GM23338 (cell line): ENCODE measurements at regions not wholly inside any gene's neighbourhood (a gene's known extent, or its start where the extent isn't known, plus 50 kb on each side); places are given as distances from the start of the nearest gene placed in this dataset.

Experiments used
- ATAC-seq: fragments of 200-7000 bp; cut with Tn5 transposase; 3 replicates; pipeline ENCODE4 v1.9.1; 2020
- DNase-seq: peaks from one replicate; pipeline ENCODE4 v3.0.0-alpha.2; 2015; ENCODE audit warnings: low spot score
- H2AFZ ChIP-seq: fragments of 200-600 bp; sonication (generic); 2 replicates; pipeline ENCODE4 v1.8.0; 2016; ENCODE audit warnings: antibody characterized with exemption, mild to moderate bottlenecking, moderate library complexity
- H3F3A ChIP-seq: fragments of 200-600 bp; sonication (generic); replicated peaks from 2 replicates; pipeline ENCODE4 v1.8.0; 2017; ENCODE audit warnings: antibody characterized with exemption, mixed run types, low read depth
- H3K27ac ChIP-seq: fragments of 200-600 bp; sonication (generic); 2 replicates; pipeline ENCODE4 v1.6.1; 2016; ENCODE audit warnings: low read depth
- H3K27me3 ChIP-seq: fragments of 200-600 bp; sonication (generic); 2 replicates; pipeline ENCODE4 v1.8.0; 2016; ENCODE audit warnings: mild to moderate bottlenecking, mixed run types, moderate library complexity; ENCODE audit not compliant: insufficient read depth
- H3K36me3 ChIP-seq: fragments of 200-600 bp; sonication (generic); 2 replicates; pipeline ENCODE4 v1.8.0; 2016; ENCODE audit warnings: mild to moderate bottlenecking; ENCODE audit not compliant: insufficient read depth
- H3K4me1 ChIP-seq: fragments of 200-600 bp; sonication (generic); 2 replicates; pipeline ENCODE4 v1.8.0; 2016; ENCODE audit warnings: mild to moderate bottlenecking, moderate library complexity; ENCODE audit not compliant: insufficient read depth
- H3K4me2 ChIP-seq: fragments of 200-600 bp; sonication (generic); 2 replicates; pipeline ENCODE4 v1.7.1; 2017; ENCODE audit warnings: mixed run types
- H3K4me3 ChIP-seq: fragments of 200-600 bp; sonication (generic); 2 replicates; pipeline ENCODE4 v1.6.1; 2016; ENCODE audit warnings: mixed run types
- H3K79me2 ChIP-seq: fragments of 200-600 bp; sonication (generic); replicated peaks from 2 replicates; pipeline ENCODE4 v1.8.0; 2017; ENCODE audit warnings: mild to moderate bottlenecking; ENCODE audit not compliant: insufficient read depth
- H3K9me2 ChIP-seq: fragments of 200-600 bp; sonication (generic); 2 replicates; pipeline ENCODE4 v1.8.0; 2017; ENCODE audit not compliant: insufficient read depth
- H4K20me1 ChIP-seq: fragments of 200-600 bp; sonication (generic); replicated peaks from 2 replicates; pipeline ENCODE4 v1.8.0; 2017; ENCODE audit warnings: mild to moderate bottlenecking; ENCODE audit not compliant: insufficient read depth
- H3K27ac Mint-ChIP-seq: 2 replicates; pipeline ENCODE4 v1.8.0; 2020; ENCODE audit warnings: inconsistent platforms, mild to moderate bottlenecking, moderate library complexity, mixed read lengths
- H3K27me3 Mint-ChIP-seq: 3 replicates; pipeline ENCODE4 v1.8.0; 2022; ENCODE audit warnings: low read depth, mild to moderate bottlenecking, moderate library complexity, mixed read lengths, inconsistent platforms; ENCODE audit not compliant: insufficient read depth, poor library complexity
- H3K36me3 Mint-ChIP-seq: 3 replicates; pipeline ENCODE4 v1.8.0; 2021; ENCODE audit warnings: low read depth, mild to moderate bottlenecking, inconsistent platforms, moderate library complexity, mixed read lengths
- H3K4me1 Mint-ChIP-seq: 3 replicates; pipeline ENCODE4 v1.8.0; 2020; ENCODE audit warnings: mild to moderate bottlenecking, inconsistent platforms, mixed read lengths
- H3K4me3 Mint-ChIP-seq: 3 replicates; pipeline ENCODE4 v1.8.0; 2021; ENCODE audit warnings: moderate library complexity, mild to moderate bottlenecking, inconsistent platforms, mixed read lengths
- H3K9me3 Mint-ChIP-seq: 3 replicates; pipeline ENCODE4 v1.8.0; 2020; ENCODE audit warnings: moderate library complexity, mild to moderate bottlenecking, inconsistent platforms, mixed read lengths
- CREB1 ChIP-seq: fragments of 250-450 bp; sonication (Bioruptor Pico); IDR thresholded peaks from 2 replicates; pipeline ENCODE4 v1.5.0; 2020; ENCODE audit warnings: low read depth, mild to moderate bottlenecking, moderate library complexity
- ETS1 ChIP-seq: IDR thresholded peaks from 2 replicates; pipeline ENCODE4 v1.6.1; 2016; ENCODE audit warnings: antibody characterized with exemption
- EZH2phosphoT487 ChIP-seq: fragments of 200-600 bp; sonication (generic); IDR thresholded peaks from one replicate; pipeline ENCODE4 v1.8.1; 2018; ENCODE audit warnings: antibody characterized with exemption; ENCODE audit not compliant: unreplicated experiment
- JUNB ChIP-seq: IDR thresholded peaks from one replicate; pipeline ENCODE4 v1.6.1; 2016; ENCODE audit warnings: antibody characterized with exemption; ENCODE audit not compliant: unreplicated experiment
- POLR2AphosphoS5 ChIP-seq: IDR thresholded peaks from 2 replicates; pipeline ENCODE4 v1.6.1; 2016; ENCODE audit warnings: antibody characterized with exemption, low read depth
- REST ChIP-seq: IDR thresholded peaks from one replicate; pipeline ENCODE4 v1.6.1; 2018; ENCODE audit warnings: antibody characterized with exemption; ENCODE audit not compliant: unreplicated experiment
- STAT1 ChIP-seq: IDR thresholded peaks from one replicate; pipeline ENCODE4 v1.6.1; 2016; ENCODE audit warnings: antibody characterized with exemption; ENCODE audit not compliant: unreplicated experiment
- ZNF114 ChIP-seq: fragments of 250-450 bp; sonication (Bioruptor Pico); IDR thresholded peaks from 2 replicates; pipeline ENCODE4 v1.5.0; 2020; ENCODE audit warnings: mild to moderate bottlenecking, moderate library complexity
- ZNF331 ChIP-seq: fragments of 250-450 bp; sonication (Bioruptor Pico); IDR thresholded peaks from 2 replicates; pipeline ENCODE4 v1.5.0; 2020; ENCODE audit warnings: low read depth, mild to moderate bottlenecking, moderate library complexity
- TF ChIP-seq, protein P1 (sequence below), 2 experiments: fragments of 200-600 bp in 1 of 2; sonication (generic) in 1 of 2; conservative IDR thresholded peaks; 2 replicates each; pipeline versions ENCODE4 v1.5.1 to v1.6.1; 2016 to 2017; ENCODE audit warnings: antibody characterized with exemption in 2 of 2, low read depth in 2 of 2, mild to moderate bottlenecking in 2 of 2, moderate library complexity in 1 of 2
- TF ChIP-seq, protein P2 (sequence below): fragments of 250-450 bp; sonication (Bioruptor Pico); IDR thresholded peaks from 2 replicates; pipeline ENCODE4 v1.5.0; 2020; ENCODE audit warnings: mild to moderate bottlenecking, moderate library complexity

DNA sequence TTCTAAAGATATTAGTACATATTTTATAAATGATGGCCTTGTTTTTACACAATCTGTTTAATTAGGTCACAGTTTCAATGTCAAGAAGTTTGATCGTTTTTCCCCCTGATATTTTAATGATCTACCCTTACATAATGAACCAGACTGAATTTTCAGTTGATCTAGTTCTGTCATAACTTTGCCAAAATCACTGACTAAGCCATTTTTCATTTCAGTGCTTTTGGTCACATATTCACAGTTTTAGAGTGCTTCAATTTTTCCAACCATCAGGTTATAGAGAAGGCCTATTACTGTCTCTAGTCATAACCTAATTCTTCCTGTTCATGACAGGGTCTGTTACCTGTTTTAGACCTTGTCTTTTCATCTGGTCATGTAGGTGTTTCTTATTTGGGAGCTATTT lies 577.9 kb upstream of the PTPRD start (continued):
- TF ChIP-seq, protein P1, sequence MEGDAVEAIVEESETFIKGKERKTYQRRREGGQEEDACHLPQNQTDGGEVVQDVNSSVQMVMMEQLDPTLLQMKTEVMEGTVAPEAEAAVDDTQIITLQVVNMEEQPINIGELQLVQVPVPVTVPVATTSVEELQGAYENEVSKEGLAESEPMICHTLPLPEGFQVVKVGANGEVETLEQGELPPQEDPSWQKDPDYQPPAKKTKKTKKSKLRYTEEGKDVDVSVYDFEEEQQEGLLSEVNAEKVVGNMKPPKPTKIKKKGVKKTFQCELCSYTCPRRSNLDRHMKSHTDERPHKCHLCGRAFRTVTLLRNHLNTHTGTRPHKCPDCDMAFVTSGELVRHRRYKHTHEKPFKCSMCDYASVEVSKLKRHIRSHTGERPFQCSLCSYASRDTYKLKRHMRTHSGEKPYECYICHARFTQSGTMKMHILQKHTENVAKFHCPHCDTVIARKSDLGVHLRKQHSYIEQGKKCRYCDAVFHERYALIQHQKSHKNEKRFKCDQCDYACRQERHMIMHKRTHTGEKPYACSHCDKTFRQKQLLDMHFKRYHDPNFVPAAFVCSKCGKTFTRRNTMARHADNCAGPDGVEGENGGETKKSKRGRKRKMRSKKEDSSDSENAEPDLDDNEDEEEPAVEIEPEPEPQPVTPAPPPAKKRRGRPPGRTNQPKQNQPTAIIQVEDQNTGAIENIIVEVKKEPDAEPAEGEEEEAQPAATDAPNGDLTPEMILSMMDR (conservative IDR thresholded peaks at IDR 0.05; ENCODE audit: low read depth in 2 of 2), result no peak

- Histone ChIP-seq H3K27me3 (no peaks in the 10 kb centered on the region), H3K27ac (no peak overlapping the region), H3K4me2 (no peak overlapping the region), H3F3A (no peaks in the 10 kb centered on the region), H3K4me3 (no peak overlapping the region), H2AFZ (no peak overlapping the region), H3K4me1 (no peaks in the 10 kb centered on the region), H3K36me3 (no peaks in the 10 kb centered on the region), H4K20me1 (no peaks in the 10 kb centered on the region), H3K79me2 (no peaks in the 10 kb centered on the region), H3K9me2 (peaks cover 4% of the 10 kb centered on the region; the same call in 1 of the 2 replicates)
- Mint-ChIP-seq H3K36me3 (peaks cover 19% of the 10 kb centered on the region), H3K9me3 (peaks cover 23% of the 10 kb centered on the region), H3K27me3 (no peaks in the 10 kb centered on the region), H3K27ac (no peak overlapping the region), H3K4me3 (no peak overlapping the region), H3K4me1 (no peaks in the 10 kb centered on the region)
- TF ChIP-seq, protein P2, sequence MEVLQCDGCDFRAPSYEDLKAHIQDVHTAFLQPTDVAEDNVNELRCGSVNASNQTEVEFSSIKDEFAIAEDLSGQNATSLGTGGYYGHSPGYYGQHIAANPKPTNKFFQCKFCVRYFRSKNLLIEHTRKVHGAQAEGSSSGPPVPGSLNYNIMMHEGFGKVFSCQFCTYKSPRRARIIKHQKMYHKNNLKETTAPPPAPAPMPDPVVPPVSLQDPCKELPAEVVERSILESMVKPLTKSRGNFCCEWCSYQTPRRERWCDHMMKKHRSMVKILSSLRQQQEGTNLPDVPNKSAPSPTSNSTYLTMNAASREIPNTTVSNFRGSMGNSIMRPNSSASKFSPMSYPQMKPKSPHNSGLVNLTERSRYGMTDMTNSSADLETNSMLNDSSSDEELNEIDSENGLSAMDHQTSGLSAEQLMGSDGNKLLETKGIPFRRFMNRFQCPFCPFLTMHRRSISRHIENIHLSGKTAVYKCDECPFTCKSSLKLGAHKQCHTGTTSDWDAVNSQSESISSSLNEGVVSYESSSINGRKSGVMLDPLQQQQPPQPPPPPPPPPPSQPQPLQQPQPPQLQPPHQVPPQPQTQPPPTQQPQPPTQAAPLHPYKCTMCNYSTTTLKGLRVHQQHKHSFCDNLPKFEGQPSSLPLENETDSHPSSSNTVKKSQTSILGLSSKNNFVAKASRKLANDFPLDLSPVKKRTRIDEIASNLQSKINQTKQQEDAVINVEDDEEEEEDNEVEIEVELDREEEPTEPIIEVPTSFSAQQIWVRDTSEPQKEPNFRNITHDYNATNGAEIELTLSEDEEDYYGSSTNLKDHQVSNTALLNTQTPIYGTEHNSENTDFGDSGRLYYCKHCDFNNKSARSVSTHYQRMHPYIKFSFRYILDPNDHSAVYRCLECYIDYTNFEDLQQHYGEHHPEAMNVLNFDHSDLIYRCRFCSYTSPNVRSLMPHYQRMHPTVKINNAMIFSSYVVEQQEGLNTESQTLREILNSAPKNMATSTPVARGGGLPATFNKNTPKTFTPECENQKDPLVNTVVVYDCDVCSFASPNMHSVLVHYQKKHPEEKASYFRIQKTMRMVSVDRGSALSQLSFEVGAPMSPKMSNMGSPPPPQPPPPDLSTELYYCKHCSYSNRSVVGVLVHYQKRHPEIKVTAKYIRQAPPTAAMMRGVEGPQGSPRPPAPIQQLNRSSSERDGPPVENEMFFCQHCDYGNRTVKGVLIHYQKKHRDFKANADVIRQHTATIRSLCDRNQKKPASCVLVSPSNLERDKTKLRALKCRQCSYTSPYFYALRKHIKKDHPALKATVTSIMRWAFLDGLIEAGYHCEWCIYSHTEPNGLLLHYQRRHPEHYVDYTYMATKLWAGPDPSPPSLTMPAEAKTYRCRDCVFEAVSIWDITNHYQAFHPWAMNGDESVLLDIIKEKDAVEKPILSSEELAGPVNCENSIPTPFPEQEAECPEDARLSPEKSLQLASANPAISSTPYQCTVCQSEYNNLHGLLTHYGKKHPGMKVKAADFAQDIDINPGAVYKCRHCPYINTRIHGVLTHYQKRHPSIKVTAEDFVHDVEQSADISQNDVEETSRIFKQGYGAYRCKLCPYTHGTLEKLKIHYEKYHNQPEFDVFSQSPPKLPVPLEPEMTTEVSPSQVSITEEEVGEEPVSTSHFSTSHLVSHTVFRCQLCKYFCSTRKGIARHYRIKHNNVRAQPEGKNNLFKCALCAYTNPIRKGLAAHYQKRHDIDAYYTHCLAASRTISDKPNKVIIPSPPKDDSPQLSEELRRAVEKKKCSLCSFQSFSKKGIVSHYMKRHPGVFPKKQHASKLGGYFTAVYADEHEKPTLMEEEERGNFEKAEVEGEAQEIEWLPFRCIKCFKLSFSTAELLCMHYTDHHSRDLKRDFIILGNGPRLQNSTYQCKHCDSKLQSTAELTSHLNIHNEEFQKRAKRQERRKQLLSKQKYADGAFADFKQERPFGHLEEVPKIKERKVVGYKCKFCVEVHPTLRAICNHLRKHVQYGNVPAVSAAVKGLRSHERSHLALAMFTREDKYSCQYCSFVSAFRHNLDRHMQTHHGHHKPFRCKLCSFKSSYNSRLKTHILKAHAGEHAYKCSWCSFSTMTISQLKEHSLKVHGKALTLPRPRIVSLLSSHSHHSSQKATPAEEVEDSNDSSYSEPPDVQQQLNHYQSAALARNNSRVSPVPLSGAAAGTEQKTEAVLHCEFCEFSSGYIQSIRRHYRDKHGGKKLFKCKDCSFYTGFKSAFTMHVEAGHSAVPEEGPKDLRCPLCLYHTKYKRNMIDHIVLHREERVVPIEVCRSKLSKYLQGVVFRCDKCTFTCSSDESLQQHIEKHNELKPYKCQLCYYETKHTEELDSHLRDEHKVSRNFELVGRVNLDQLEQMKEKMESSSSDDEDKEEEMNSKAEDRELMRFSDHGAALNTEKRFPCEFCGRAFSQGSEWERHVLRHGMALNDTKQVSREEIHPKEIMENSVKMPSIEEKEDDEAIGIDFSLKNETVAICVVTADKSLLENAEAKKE (CRISPR knock-in tag), result no peak
- TF ChIP-seq JUNB (no peak), POLR2AphosphoS5 (no peak), CREB1 (CRISPR knock-in tag) (no peak), STAT1 (no peak), REST (no peak), ZNF331 (no peak), ZNF114 (CRISPR knock-in tag) (no peak), ETS1 (no peak), EZH2phosphoT487 (no peak)
- TF ChIP-seq, protein P1 (conservative IDR thresholded peaks at IDR 0.05; ENCODE audit: low read depth in 2 of 2), result no peak
- no peak for DNase-seq
- ATAC-seq, result no peak
These were observed 580.2 kb upstream of the PTPRD start for GRCh38 chr9:11192993-11193392.
